UCSD-AML1 (cell line): ENCODE measurements at regions not wholly inside any gene's neighbourhood (a gene's known extent, or its start where the extent isn't known, plus 50 kb on each side); places are given as distances from the start of the nearest gene placed in this dataset.

ENCODE experiments used
- DNase-seq: peaks from one replicate; lab custom pipeline; 2025; ENCODE audit not compliant: unreplicated experiment; lab: John Stamatoyannopoulos, UW

DNA sequence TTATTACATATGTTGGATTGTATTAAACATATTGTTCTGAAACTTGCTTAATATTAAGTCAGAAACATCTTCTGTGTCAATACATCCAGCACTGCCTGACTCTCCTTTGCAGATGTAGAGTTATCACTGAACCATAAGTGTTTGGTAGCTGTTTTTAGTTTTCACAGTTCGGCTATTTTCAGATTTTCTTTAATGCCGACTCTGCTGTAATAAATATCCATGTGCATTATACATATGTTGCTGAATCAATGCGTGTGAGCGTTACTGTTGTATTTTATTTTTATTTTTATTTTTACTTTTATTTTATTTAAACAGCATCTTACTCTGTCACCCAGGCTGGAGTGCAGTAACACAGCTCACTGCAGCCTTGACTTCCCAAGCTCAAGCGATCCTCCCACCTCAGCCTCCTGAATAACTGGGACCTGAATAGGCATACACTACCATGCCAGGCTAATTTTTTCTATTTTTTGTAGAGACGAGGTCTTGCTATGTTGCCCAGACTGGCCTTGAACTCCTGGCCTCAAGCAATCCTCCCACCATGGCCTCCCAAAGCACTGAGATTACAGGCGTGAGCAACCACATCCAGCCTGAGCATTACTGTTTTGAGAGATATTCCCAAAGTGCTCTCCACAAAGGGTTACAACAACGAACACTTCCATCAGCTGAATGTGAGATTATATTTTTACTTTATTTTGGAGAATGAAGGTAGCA lies 50.7 kb upstream of the NOCT start:
- no peak for DNase-seq

DNA sequence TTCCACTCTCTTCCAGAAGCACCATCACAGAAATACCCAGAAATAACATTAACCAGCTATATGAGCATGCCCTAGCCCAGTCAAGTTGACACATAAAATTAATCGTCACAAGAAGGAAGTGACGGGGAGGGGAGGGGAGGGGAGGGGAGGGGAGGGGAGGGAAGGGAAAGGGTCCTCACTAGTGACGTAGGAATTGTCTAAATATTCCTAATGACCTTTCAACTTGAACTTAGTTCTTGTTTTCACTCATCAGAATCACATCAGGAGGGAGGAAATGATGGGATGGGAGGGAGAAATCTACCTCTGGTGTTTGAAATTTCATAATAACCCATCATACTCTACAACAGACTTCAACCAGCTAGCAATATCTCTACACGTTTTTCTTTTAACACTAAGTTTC lies 52.2 kb upstream of the NOCT start:
- DNase-seq, result no peak

DNA sequence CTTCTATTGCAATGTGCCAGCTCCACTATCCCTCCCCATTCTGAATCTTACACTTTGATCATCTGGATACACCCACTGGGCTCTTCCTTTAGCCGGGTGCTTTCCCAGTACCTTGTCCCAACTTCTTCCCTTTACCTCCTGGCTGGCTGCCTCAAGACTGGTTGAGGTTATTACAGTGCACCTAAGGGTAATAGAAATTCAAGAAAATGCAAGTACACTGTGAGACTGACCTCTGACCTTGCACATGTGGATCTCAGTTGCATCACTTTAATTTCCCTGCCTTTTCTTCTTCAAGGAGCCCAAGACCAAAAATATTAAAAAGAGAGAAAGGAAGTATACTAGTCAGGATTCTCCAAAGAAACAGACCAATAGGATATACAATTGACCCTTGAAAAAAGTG lies 53.9 kb upstream of the NOCT start:
- no peak for DNase-seq

DNA sequence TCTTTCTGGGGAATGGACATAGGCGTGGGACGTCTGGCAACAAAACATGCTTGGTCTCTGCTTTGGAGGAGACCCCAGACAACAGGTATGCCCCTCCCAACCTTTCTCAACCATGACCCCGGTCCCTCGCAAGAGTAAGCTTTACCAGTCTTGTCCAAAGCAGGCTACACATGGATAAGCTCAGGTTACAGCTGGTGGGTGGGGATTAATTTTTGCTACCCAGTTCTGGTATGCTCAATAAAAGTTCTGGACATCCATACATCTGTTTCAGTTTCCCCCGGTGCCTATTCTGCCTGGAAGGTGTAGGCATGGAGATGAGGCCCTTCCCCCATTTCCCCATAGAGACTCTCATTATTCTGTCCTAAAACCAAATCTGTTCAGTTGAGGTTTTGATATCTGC lies 54.5 kb upstream of the NOCT start:
- DNase-seq, result no peak

DNA sequence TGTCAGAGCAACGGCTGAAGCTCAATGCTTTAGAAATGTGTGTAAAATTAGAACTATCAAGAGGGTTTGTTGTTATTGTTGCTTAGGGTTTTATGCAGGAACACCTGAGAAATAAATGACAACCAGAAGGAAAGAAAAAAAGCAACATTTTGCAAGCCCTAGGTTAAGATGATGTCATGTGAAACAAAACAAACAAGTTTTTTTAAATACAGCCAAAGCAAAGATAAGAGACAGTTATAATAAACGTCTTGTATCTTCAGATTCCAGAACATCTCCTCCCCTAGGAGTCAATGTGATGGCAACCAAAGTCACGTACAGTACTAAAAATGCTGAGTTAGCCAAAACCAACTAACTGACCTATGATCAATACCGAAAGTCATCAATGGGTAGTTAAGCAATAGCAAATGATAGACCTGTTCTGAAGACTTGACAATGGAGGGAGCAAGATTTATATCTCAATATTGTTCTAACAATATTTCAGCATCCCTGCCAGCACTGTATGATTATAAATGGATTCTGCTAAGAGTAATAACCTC lies 55.3 kb upstream of the NOCT start:
- no peak for DNase-seq

DNA sequence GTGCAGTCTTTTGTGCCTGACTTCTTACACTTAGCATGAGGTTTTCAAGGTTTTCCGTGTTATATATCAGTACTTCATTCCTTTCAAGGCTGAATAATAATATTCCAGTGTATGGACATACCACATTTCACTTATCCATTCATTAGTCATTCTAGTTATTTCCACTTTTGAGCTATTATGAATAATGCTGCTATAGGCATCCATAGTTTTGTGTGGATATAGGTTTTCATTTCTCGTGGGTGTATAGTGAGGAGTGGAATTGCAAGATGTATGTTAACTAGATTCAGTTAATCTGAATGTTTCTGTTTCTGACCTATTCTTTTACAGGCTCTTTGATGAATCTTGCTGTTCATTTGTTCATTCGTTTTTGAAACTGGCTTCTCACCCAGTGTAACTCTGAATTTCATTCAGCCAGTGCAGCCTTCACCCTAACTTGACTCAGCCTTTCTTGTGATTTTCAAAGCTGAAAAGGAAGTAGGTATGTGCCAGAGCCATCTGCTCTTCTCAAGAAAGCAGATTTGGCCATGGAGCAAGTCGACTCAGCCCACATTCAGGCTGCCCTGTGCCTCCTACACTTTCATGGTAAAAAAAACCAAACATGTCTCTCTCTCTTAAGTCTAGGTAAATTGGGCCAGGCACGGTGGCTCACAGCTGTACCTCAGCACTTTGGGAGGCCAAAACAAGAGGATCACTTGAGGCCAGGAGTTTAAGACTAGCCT lies 56.3 kb upstream of the NOCT start:
- DNase-seq, result peak; percentile 6

DNA sequence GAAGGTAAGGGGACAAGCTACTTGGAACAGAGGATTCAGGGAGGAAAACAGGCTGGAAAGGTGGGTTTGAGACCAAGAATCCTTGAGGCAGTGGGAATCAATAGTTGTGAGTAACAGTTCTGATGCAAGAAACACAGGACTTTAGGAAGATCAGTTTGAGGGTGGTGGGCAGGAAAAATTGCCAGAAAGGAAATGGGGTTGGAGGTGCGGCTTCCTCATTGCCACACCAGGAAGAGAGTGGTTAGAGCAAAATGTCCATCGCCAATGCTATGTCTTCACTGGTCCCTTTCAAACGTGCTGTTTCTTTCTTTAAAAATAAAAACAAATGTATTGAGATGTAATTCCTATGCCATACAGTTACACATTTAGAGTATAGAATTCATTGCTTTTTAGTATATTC lies 57.1 kb upstream of the NOCT start:
- peak; percentile 49 for DNase-seq

DNA sequence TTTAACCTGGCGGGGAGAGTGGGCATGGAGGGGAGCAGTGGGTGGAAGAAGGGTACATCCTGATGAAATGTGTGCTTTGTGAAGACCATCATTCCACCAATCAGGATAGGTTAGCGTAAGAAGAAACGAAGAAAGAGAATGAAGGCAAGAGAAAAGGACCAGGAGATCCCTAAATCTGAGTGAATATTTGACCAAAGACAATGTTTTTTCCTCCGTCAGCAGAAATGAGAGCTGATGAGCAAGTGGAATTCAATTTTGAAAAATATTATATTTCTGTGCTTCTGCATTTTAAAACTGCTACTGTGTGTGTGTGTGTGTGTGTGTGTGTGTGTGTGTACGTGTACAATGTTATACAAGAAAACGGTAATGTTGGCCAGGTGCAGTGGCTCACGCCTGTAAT lies 58.3 kb upstream of the NOCT start:
- DNase-seq, result no peak

DNA sequence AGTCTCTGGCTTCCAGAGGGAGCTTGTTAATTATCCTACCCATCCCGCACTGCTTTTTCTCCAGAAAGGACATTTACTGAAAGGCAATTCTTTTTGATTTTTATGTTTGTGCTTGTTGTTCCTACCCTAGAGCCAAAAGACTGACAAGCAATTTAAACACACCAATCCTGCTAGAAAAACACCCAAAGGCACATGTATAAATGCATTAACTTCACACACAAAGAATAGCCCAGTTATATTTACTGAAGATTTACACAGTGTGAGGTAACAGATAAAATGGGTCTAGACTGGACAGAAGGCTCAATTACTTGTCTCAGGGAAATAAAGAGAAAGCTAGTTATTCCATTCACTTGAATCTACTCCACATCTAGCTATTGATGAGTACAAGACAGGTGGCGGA lies 61.2 kb upstream of the NOCT start:
- no peak for DNase-seq

DNA sequence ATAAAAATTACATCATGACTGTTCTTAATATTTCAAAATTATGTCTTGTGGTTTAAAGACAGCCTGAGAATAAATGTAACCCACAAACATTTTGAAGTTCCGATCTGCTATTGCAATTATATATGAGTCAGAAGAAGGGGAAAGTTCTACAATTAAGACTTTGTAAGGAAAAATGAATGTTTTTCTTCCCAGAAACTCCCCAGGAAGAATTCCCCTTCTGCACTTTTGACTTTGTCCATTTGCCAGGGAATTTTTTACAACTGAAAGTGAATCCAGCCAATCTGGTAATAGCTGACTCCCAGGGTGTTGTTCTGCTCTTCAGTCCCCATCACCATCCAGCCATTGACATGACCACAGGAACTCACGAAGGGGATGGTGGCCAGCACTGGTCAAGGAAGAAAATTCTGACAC lies 61.6 kb upstream of the NOCT start:
- no peak for DNase-seq

DNA sequence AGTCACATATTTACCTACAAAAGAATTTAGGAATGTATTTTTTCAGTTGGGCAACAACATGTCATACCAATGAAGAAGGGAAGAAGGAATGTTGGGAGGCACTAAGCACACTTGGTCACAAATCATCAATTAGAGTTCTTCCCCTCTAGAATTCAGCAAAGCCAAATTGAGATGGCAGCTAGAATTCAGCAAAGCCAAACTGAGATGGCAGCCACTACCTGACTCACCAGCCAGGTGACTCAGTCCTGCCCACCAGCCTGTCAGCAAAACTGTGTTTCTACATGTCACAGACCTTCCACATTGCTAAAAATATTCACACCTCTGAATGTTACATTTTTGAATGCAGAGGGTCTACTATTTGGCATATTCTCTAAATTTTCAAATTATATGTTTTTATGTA lies 63.2 kb upstream of the NOCT start:
- DNase-seq, result no peak

DNA sequence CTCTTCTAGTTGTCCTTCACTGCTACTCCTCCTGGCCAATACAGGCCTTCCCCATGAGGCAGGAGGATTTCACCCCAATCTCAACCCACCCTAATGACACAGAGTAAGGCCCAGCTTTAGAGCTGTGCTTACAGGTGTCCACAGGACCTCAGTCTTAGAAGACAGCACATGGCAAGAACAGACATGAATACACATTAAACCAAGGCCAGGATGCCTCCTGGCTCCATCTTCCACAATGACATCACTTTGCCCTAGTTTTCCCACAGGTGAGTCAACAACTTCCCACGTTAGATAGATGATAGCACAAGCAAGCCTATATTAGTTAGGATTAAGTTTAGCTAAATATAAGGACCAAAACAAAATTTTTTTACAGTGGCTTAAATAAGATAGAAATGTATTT lies 63.8 kb upstream of the NOCT start:
- DNase-seq, result no peak

DNA sequence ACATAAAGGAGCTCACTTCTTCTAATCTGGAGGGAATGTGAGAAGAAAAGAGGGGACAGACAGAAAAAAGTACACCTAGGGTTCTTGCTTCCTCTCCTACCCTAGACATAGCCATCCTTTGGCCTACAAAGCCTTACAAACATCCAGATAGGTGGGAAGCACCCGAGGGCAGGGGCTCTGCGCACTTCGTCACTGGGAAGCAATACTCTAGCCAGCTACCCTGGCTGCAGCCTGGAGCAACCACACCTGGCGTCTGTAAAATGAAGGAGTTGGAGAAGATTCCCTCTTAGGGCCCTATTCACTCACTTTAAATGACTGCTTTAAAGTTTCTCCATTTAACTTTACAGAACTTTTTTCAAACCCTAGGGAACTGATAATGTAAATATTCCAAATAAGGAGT lies 65.7 kb upstream of the NOCT start:
- no peak for DNase-seq

DNA sequence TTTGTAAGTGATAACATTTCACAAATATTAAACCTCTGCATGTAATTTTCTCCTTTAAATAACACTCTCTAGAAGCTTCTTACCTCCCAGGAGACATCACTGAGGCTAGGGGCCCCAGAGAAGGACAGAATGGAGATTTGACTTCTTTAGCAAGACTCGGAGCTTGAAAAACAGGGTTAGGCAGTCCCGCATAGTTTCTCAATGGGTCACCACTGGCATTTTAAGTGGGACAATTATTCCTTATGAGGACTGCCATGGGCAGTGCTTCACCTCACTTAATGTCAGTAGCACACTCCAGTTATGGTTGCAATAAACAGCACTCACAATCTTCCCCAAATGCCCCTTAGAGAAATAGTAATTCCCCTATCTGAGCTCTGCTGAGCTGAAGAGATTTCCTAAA lies 66.7 kb upstream of the NOCT start:
- no peak for DNase-seq

DNA sequence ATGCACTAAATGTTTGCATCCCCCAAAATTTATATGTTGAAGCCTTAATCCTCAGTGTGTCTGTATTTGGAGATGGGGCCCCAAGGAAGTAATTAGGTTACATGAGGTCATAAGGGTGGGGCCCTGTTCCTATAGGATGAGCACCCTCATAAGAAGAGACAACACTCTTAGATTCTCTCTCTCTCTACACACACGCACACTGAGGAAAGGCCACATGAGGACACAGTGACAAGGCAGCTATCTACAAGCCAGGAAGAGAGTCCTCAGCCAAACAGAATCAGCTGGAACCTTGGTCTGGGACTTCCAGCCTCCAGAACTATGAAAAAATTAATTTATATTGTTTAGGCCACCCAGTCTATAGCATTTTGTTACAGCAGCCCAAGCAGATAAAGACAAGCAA lies 69.3 kb upstream of the NOCT start:
- no peak for DNase-seq

DNA sequence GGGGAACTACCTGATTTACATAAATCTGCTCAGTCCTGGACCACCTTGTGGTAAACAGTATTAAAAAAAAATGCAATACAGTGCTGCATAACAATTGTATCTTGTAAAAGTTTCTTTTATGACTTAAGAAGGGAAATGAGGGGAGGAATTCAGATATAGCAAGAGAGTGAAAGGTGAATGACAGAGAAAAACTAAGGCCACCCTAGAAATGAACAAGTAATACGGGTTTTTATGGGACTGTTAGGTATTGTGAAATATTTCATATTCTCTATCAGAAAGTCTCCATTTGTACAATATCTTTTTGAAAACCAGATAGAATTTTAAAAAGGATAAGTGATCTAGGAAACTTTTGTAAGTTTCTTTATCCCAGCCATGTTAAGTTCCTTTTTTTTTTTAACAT lies 69.7 kb upstream of the NOCT start:
- no peak for DNase-seq

DNA sequence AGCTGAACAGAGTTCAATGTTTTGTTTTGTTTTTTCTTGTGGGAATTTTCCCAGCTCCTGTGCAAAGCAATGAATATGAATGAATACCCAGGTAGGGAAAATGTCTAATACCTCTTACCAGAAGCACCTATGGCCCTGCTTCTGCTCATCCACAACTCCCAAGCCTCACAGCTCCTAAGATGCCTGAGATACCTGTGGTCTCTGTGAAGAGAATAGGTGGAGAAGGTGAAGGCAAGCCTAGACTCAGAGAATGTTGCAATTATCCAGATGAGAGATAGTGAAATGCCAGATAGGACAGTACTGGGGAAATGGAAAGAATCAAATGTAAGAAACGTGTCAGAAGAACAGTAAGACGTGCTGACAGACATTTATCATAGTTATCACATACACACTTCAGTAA lies 70.2 kb upstream of the NOCT start:
- no peak for DNase-seq

DNA sequence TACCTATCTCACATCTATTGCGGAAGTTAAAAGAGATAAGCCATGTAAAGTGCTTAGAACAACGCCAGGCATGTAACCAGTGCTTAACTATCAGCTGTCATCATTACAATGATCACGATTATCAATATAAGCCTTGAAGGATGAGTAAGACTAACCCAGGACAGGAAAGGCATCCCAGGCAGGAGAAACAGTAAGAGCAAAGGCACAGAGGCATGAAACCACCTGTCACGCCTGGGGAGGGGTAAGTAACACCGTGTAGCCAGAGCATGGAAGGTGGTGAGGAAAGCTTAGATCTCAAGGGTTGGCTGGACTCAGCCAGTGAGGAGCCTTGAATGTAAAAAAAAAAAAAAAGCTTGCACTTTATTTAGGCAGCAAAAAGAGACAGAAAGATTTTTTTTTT lies 71.7 kb upstream of the NOCT start:
- no peak for DNase-seq

DNA sequence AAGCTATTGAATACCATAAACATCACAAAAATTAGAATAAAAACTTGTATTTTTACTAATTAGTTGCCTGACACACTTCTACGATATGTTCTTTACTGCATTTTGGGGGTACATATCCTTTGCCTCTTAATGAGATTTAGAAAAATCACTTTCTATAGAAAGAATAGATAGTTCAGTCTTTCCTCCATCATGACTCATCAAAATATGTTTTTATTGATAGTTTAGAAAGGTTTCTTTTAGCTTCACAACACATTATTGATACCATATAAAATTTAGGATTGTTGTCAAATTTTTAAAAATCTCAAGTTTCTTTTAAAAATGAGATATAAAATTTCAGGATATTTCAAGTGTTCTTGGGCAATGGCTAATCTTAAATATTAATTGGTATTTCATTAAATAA lies 74.5 kb upstream of the NOCT start:
- no peak for DNase-seq

DNA sequence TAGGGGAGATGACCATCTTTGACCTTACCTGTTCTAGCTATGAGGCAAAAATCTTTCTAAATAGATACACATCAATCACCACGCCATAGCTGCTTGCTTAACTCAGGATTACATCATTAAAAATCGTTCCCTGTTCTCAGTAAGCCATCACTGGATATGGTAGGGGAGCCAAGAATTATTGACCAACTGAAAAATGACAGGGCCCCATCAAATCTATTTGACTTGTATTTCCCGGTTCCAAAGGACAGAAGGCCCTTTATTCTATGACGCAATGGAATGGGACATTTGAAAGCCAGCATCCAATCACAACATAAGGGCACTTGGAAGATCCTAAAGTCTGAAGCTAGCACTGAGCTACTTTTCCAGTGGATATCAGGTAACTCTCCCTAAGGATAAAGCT lies 75.6 kb upstream of the NOCT start:
- no peak for DNase-seq

DNA sequence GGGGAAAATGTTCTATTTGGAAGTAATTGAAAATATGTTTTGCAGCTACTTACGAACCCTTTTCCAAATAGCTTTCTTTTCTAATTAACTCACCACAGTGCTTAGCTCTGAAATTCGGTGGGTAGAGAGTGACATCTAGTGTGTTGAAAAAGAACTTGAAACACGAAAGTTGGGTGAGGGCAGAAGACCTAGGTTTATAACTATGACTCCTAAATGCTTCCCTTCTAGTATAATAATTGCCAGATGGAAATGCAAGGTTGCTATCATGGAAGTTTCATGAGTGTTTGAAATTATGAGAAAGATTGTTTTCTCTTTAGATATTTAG lies 77.3 kb upstream of the NOCT start:
- DNase-seq, result no peak

DNA sequence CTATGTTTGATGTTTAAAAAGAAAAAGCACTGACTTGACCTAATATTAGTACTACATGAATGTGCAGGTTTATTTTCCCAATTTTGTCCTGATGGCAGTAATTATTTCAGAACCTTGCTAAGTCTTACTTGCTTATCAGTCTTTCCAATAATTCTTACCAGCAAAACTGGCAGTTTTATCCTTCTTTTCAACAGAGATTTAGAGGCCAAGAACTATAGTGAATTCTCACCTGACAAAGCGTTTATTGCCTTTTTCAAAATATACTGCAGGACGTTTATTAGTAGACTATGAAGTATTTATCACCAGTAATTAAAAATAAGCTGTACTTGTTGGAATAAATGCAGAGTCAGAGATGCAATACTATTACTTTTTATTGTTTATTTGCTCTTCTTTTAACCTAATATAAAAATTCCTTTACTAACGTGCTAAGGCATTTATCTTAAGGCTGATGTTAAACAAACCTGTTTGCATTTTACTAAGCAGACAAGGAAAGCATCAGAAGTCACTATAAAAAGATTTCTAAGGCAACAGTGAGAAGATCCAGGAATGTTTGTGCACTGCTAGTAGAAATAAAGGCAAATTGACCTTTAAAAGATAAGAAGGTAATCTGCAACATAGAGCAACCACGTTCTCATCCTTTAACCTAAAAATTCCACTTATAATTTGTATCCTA lies 80.3 kb upstream of the NOCT start:
- no peak for DNase-seq
